KMS-11 (cell line): ENCODE measurements at regions not wholly inside any gene's neighbourhood (a gene's known extent, or its start where the extent isn't known, plus 50 kb on each side); places are given as distances from the start of the nearest gene placed in this dataset.
"Not testable (repeated sequence)": the region's sequence is repeated elsewhere in the genome, so short reads cannot be mapped to it uniquely, and the experiment has no call there.

ENCODE experiments used
- H2AFZ ChIP-seq: fragments of 200-600 bp; sonication (generic); 2 replicates; pipeline ENCODE4 v1.6.1; 2016; ENCODE audit warnings: antibody characterized with exemption, mixed run types, low read depth
- H3K27ac ChIP-seq: fragments of 200-600 bp; sonication (generic); 2 replicates; pipeline ENCODE4 v1.6.1; 2016; ENCODE audit warnings: mild to moderate bottlenecking, mixed run types
- H3K27me3 ChIP-seq: fragments of 200-600 bp; sonication (generic); 2 replicates; pipeline ENCODE4 v1.6.1; 2017; ENCODE audit warnings: mild to moderate bottlenecking, low read depth, mixed run types, moderate library complexity; ENCODE audit not compliant: insufficient read depth
- H3K36me3 ChIP-seq: fragments of 200-600 bp; sonication (generic); 2 replicates; pipeline ENCODE4 v1.6.1; 2017; ENCODE audit warnings: mild to moderate bottlenecking, mixed run types; ENCODE audit not compliant: insufficient read depth
- H3K4me1 ChIP-seq: fragments of 200-600 bp; sonication (generic); 2 replicates; pipeline ENCODE4 v1.6.1; 2016; ENCODE audit warnings: mild to moderate bottlenecking, low read depth, mixed run types; ENCODE audit not compliant: poor library complexity, severe bottlenecking
- H3K4me2 ChIP-seq: fragments of 200-600 bp; sonication (generic); 2 replicates; pipeline ENCODE4 v1.7.0; 2016; ENCODE audit warnings: mild to moderate bottlenecking, mixed run types
- H3K4me3 ChIP-seq: fragments of 200-600 bp; sonication (generic); IDR thresholded peaks from 2 replicates; pipeline ENCODE4 v1.6.1; 2017; ENCODE audit warnings: low read depth, low read length, mixed read lengths; ENCODE audit not compliant: insufficient read depth
- H3K79me2 ChIP-seq: fragments of 200-600 bp; sonication (generic); 2 replicates; pipeline ENCODE4 v1.6.1; 2016; ENCODE audit warnings: low read depth, mixed run types; ENCODE audit not compliant: insufficient read depth
- H3K9ac ChIP-seq: fragments of 200-600 bp; sonication (generic); 2 replicates; pipeline ENCODE4 v1.6.1; 2016; ENCODE audit warnings: mild to moderate bottlenecking, mixed run types
- H4K20me1 ChIP-seq: fragments of 200-600 bp; sonication (generic); 2 replicates; pipeline ENCODE4 v1.6.1; 2016; ENCODE audit warnings: mild to moderate bottlenecking, mixed run types; ENCODE audit not compliant: insufficient read depth
- CTCF ChIP-seq: fragments of 200-600 bp; sonication (generic); conservative IDR thresholded peaks from 2 replicates; pipeline ENCODE4 v1.6.1; 2017; ENCODE audit warnings: low read depth, mild to moderate bottlenecking, antibody characterized with exemption, low read length, moderate library complexity, mixed read lengths

- H4K20me1 ChIP-seq, result no peaks in the 10 kb centered on the region
These were observed 293.0 kb downstream of the NDUFA10 start for GRCh38 chr2:239731998-239732665.

GRCh38 chr2:239731422-239731821 is 293.7 kb downstream of the NDUFA10 start:
- peaks cover 5% of the 10 kb centered on the region; the same call in 1 of the 2 replicates for H3K27me3 ChIP-seq
- H3K9ac ChIP-seq, result no peak overlapping the region
- H3K36me3 ChIP-seq, result no peaks in the 10 kb centered on the region
- TF ChIP-seq CTCF, result no peak
- no peak overlapping the region for H3K4me3 ChIP-seq
- no peaks in the 10 kb centered on the region for H4K20me1 ChIP-seq
- H3K4me2 ChIP-seq, result no peak overlapping the region
- H2AFZ ChIP-seq, result no peak overlapping the region
- no peaks in the 10 kb centered on the region for H3K4me1 ChIP-seq
- H3K79me2 ChIP-seq, result no peaks in the 10 kb centered on the region
- H3K27ac ChIP-seq, result no peak overlapping the region

More at GRCh38 chr2:239731998-239732665, 293.0 kb downstream of the NDUFA10 start:
- Histone ChIP-seq H3K27ac (no peak overlapping the region), H3K36me3 (no peaks in the 10 kb centered on the region), H3K4me1 (no peaks in the 10 kb centered on the region), H3K27me3 (peaks cover 5% of the 10 kb centered on the region; the same call in 1 of the 2 replicates), H3K4me2 (no peak overlapping the region), H3K4me3 (no peak overlapping the region), H3K9ac (no peak overlapping the region), H3K79me2 (no peaks in the 10 kb centered on the region), H2AFZ (no peak overlapping the region)
- no peak for TF ChIP-seq CTCF

GRCh38 chr2:239730897-239731296 is 294.2 kb downstream of the NDUFA10 start:
- H3K4me3 ChIP-seq, result no peak overlapping the region
- H3K4me1 ChIP-seq, result no peaks in the 10 kb centered on the region
- H4K20me1 ChIP-seq, result no peaks in the 10 kb centered on the region
- H3K27me3 ChIP-seq, result peaks cover 5% of the 10 kb centered on the region; the same call in 1 of the 2 replicates
- H3K27ac ChIP-seq, result no peak overlapping the region
- no peaks in the 10 kb centered on the region for H3K36me3 ChIP-seq
- no peak overlapping the region for H3K4me2 ChIP-seq
- no peak overlapping the region for H2AFZ ChIP-seq
- no peak overlapping the region for H3K9ac ChIP-seq
- H3K79me2 ChIP-seq, result no peaks in the 10 kb centered on the region
- TF ChIP-seq CTCF, result no peak

- not testable (repeated sequence) for H4K20me1 ChIP-seq, H3K4me1 ChIP-seq, H3K4me3 ChIP-seq, H3K27me3 ChIP-seq, H3K79me2 ChIP-seq, H3K36me3 ChIP-seq, H3K4me2 ChIP-seq, H3K27ac ChIP-seq, H3K9ac ChIP-seq, H2AFZ ChIP-seq
These were observed 294.6 kb downstream of the NDUFA10 start for GRCh38 chr2:239730567-239730882.

- H3K27ac ChIP-seq, result no peak overlapping the region
- no peak overlapping the region for H3K9ac ChIP-seq
- no peak overlapping the region for H3K4me3 ChIP-seq
- no peak overlapping the region for H3K4me2 ChIP-seq
- no peaks in the 10 kb centered on the region for H3K79me2 ChIP-seq
- no peak overlapping the region for H2AFZ ChIP-seq
- H4K20me1 ChIP-seq, result no peaks in the 10 kb centered on the region
- no peaks in the 10 kb centered on the region for H3K4me1 ChIP-seq
- H3K36me3 ChIP-seq, result no peaks in the 10 kb centered on the region
- TF ChIP-seq CTCF, result no peak
- peaks cover 5% of the 10 kb centered on the region; the same call in 1 of the 2 replicates for H3K27me3 ChIP-seq
These were observed 295.2 kb downstream of the NDUFA10 start for GRCh38 chr2:239729681-239730566.
